ENCODE measurements at regions not wholly inside any gene's neighbourhood (a gene's known extent, or its start where the extent isn't known, plus 50 kb on each side); places are given as distances from the start of the nearest gene placed in this dataset.

GRCh38 chr4:124519196-124519595 is 193.3 kb downstream of the ANKRD50 start:
- no peak for TF ChIP-seq CTCF (IDR thresholded peaks at IDR 0.05; ENCODE audit: poor library complexity, severe bottlenecking)
- no peak for TF ChIP-seq EZH2 (IDR thresholded peaks at IDR 0.05; ENCODE audit: borderline replicate concordance, insufficient read depth, low read length, poor library complexity, severe bottlenecking)
- no peak for TF ChIP-seq EP300 (conservative IDR thresholded peaks at IDR 0.05; ENCODE audit: poor library complexity, severe bottlenecking)
- no peak for TF ChIP-seq POLR2AphosphoS5 (IDR thresholded peaks at IDR 0.05)
- no peak for TF ChIP-seq TAF1 (IDR thresholded peaks at IDR 0.05; ENCODE audit: low read depth)
- TF ChIP-seq RAD21 (conservative IDR thresholded peaks at IDR 0.05), result no peak
- no peak for TF ChIP-seq SMC3 (conservative IDR thresholded peaks at IDR 0.05; ENCODE audit: poor library complexity)
- TF ChIP-seq REST (IDR thresholded peaks at IDR 0.05; ENCODE audit: borderline replicate concordance), result no peak

Measured in neural cell (in vitro differentiated cells).